EH (cell line): ENCODE measurements at regions not wholly inside any gene's neighbourhood (a gene's known extent, or its start where the extent isn't known, plus 50 kb on each side); places are given as distances from the start of the nearest gene placed in this dataset.

Experiments
- DNase-seq: peaks from one replicate; pipeline ENCODE4 v3.0.0-alpha.2; 2015; ENCODE audit warnings: low read depth

- DNase-seq = peak; percentile 56
Measured at GRCh38 chr4:12852338-12853307, 631.5 kb downstream of the RAB28 start.

GRCh38 chr4:12846368-12846767 lies 637.8 kb downstream of the RAB28 start:
- DNase-seq = no peak

- no peak for DNase-seq
Measured at GRCh38 chr4:12844141-12844540, 640.0 kb downstream of the RAB28 start.

GRCh38 chr4:12827966-12828365 lies 656.2 kb downstream of the RAB28 start:
- DNase-seq = no peak

- DNase-seq = no peak
Measured at GRCh38 chr4:12791536-12791935, 692.6 kb downstream of the RAB28 start.

- no peak for DNase-seq
Measured at GRCh38 chr4:12787261-12787660, 696.9 kb downstream of the RAB28 start.

GRCh38 chr4:12778706-12779105 lies 705.4 kb downstream of the RAB28 start:
- no peak for DNase-seq

- no peak for DNase-seq
Measured at GRCh38 chr4:12778191-12778590, 705.9 kb downstream of the RAB28 start.

GRCh38 chr4:12770351-12770750 lies 713.8 kb downstream of the RAB28 start:
- no peak for DNase-seq

- no peak for DNase-seq
Measured at GRCh38 chr4:12761694-12762093, 722.4 kb downstream of the RAB28 start.

GRCh38 chr4:12747154-12747553 lies 737.0 kb downstream of the RAB28 start:
- no peak for DNase-seq

- DNase-seq = no peak
Measured at GRCh38 chr4:12746221-12746620, 737.9 kb downstream of the RAB28 start.

GRCh38 chr4:12734586-12734985 lies 749.6 kb downstream of the RAB28 start:
- no peak for DNase-seq

- peak; percentile 14 for DNase-seq
Measured at GRCh38 chr4:12729384-12729783, 754.8 kb downstream of the RAB28 start.

- DNase-seq = no peak
Measured at GRCh38 chr4:12724510-12724909, 759.6 kb downstream of the RAB28 start.

- no peak for DNase-seq
Measured at GRCh38 chr4:12723849-12724447, 760.2 kb downstream of the RAB28 start.

- DNase-seq = no peak
Measured at GRCh38 chr4:12716896-12717295, 767.2 kb downstream of the RAB28 start.

GRCh38 chr4:12712648-12713339 lies 771.3 kb downstream of the RAB28 start:
- DNase-seq = no peak

- no peak for DNase-seq
Measured at GRCh38 chr4:12707381-12708175, 776.6 kb downstream of the RAB28 start.

GRCh38 chr4:12703036-12703435 lies 781.1 kb downstream of the RAB28 start:
- no peak for DNase-seq

- DNase-seq = no peak
Measured at GRCh38 chr4:12701384-12701783, 782.8 kb downstream of the RAB28 start.

GRCh38 chr4:12697970-12698369 lies 786.2 kb downstream of the RAB28 start:
- DNase-seq = no peak
